ENCODE measurements at regions not wholly inside any gene's neighbourhood (a gene's known extent, or its start where the extent isn't known, plus 50 kb on each side); places are given as distances from the start of the nearest gene placed in this dataset.

GRCh38 chr13:108086678-108087077 lies 128.7 kb downstream of the LIG4 start:
- FAIRE-seq (no peak), DNase-seq (ENCODE audit: extremely low read depth in 1 of 4, low spot score in 3 of 4) (no peak), ATAC-seq (no peak)
- BruUV-seq (replicated peaks), result no TSS peak
- intact Hi-C loops (cut with micrococcal nuclease), result no loop called here
- CTCF ChIA-PET (ENCODE audit: low intra/inter-chr PET ratio), result no interaction called here
- Histone ChIP-seq H3K4me1 (replicated peaks in 1 of 2; ENCODE audit: control insufficient read depth in 2 of 2, insufficient read depth in 2 of 2, low read length in 2 of 2) (no peaks in the 10 kb centered on the region), H3K27ac (ENCODE audit: extremely low read depth, low read depth, low read length) (no peak overlapping the region), H3K4me2 (ENCODE audit: insufficient read depth, low read length) (no peak overlapping the region), H4K20me1 (replicated peaks; ENCODE audit: control insufficient read depth, insufficient read depth, low read length) (no peaks in the 10 kb centered on the region), H3K9me1 (ENCODE audit: control insufficient read depth, insufficient read depth, low read length) (no peaks in the 10 kb centered on the region), H3K36me3 (ENCODE audit: control insufficient read depth, insufficient read depth, low read length) (no peaks in the 10 kb centered on the region), H3K9ac (ENCODE audit: insufficient read depth in 1 of 2, low read depth in 2 of 2, low read length in 2 of 2) (no peak overlapping the region), H3K27me3 (ENCODE audit: control insufficient read depth in 2 of 2, insufficient read depth in 2 of 2, low read length in 2 of 2) (no peaks in the 10 kb centered on the region), H3K79me2 (ENCODE audit: control insufficient read depth, insufficient read depth, low read length) (no peaks in the 10 kb centered on the region), H3K4me3 (no peak overlapping the region), H3K9me3 (replicated peaks; ENCODE audit: control insufficient read depth, insufficient read depth, low read depth, low read length) (no peaks in the 10 kb centered on the region), H2AFZ (ENCODE audit: low read depth, low read length) (no peak overlapping the region)
- TF ChIP-seq SNRNP70 (optimal IDR thresholded peaks at IDR 0.05; ENCODE audit: low read depth, low read length), result no peak
- no peak for TF ChIP-seq BRD9 (IDR thresholded peaks at IDR 0.05; ENCODE audit: low read depth, partially characterized antibody)
- no peak for TF ChIP-seq CHD1 (IDR thresholded peaks at IDR 0.05; ENCODE audit: low read length)
- no peak for TF ChIP-seq CEBPG (CRISPR knock-in tag; IDR thresholded peaks at IDR 0.05)
- no peak for TF ChIP-seq CEBPG (tag; conservative IDR thresholded peaks at IDR 0.05 in 1 of 2, IDR thresholded peaks at IDR 0.05 in 1 of 2)
- POLR2A ChIA-PET, result no interaction called here
- in situ Hi-C loops (cut with MboI), result no loop called here
- 4% methylated on average over 2 of the region's 2 CpGs for WGBS (ENCODE audit: insufficient coverage, low coverage, missing lambda C conversion rate)

DNA sequence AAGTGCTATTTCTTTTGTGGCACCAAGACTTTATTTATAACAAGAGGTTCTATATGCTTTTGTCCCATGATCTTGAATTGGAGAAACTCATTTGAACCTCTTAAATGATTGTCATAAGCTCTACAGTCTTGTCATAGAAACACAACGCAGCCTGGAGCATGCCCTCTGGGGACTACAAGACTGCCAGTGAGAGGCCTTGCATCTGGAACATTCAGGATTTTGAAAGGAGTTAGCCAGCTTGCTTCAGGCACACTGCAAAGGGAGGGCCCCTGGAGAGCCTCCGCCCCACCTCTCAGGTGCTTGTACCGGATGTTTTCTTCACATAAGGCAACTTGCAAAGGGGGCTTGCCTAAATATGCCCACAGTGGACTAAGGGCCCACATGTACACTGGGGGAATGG lies 130.5 kb downstream of the LIG4 start:
- DNase-seq (ENCODE audit: extremely low read depth in 1 of 4, low spot score in 3 of 4) (no peak), FAIRE-seq (no peak), ATAC-seq (no peak)
- Histone ChIP-seq H3K4me2 (ENCODE audit: insufficient read depth, low read length) (no peak overlapping the region), H3K9me1 (ENCODE audit: control insufficient read depth, insufficient read depth, low read length) (no peaks in the 10 kb centered on the region), H3K4me1 (replicated peaks in 1 of 2; ENCODE audit: control insufficient read depth in 2 of 2, insufficient read depth in 2 of 2, low read length in 2 of 2) (no peaks in the 10 kb centered on the region), H3K27me3 (ENCODE audit: control insufficient read depth in 2 of 2, insufficient read depth in 2 of 2, low read length in 2 of 2) (no peaks in the 10 kb centered on the region), H2AFZ (ENCODE audit: low read depth, low read length) (no peak overlapping the region), H3K9me3 (replicated peaks; ENCODE audit: control insufficient read depth, insufficient read depth, low read depth, low read length) (no peaks in the 10 kb centered on the region), H3K79me2 (ENCODE audit: control insufficient read depth, insufficient read depth, low read length) (no peaks in the 10 kb centered on the region), H3K4me3 (no peak overlapping the region), H3K36me3 (ENCODE audit: control insufficient read depth, insufficient read depth, low read length) (no peaks in the 10 kb centered on the region), H4K20me1 (replicated peaks; ENCODE audit: control insufficient read depth, insufficient read depth, low read length) (no peaks in the 10 kb centered on the region), H3K27ac (ENCODE audit: extremely low read depth, low read depth, low read length) (no peak overlapping the region), H3K9ac (ENCODE audit: insufficient read depth in 1 of 2, low read depth in 2 of 2, low read length in 2 of 2) (no peak overlapping the region)
- BruUV-seq (replicated peaks), result no TSS peak
- POLR2A ChIA-PET, result no interaction called here
- CTCF ChIA-PET (ENCODE audit: low intra/inter-chr PET ratio), result no interaction called here
- WGBS (ENCODE audit: insufficient coverage, low coverage, missing lambda C conversion rate), result 0% methylated on average over 3 of the region's 3 CpGs
- TF ChIP-seq NCOR1 (IDR thresholded peaks at IDR 0.05), result no peak
- no peak for TF ChIP-seq MLLT1 (IDR thresholded peaks at IDR 0.05)
- no peak for TF ChIP-seq NR4A1 (CRISPR knock-in tag; IDR thresholded peaks at IDR 0.05)
- TF ChIP-seq NR4A1 (tag; IDR thresholded peaks at IDR 0.05), result no peak
- no peak for TF ChIP-seq EP300 (IDR thresholded peaks at IDR 0.05; ENCODE audit: low read length)
- TF ChIP-seq NR3C1 (CRISPR knock-in tag; IDR thresholded peaks at IDR 0.05), result no peak
- TF ChIP-seq MTA1 (IDR thresholded peaks at IDR 0.05; ENCODE audit: borderline replicate concordance), result no peak
- no peak for TF ChIP-seq TRIM24 (IDR thresholded peaks at IDR 0.05)
- in situ Hi-C loops (cut with MboI) (no loop called here), intact Hi-C loops (cut with micrococcal nuclease) (no loop called here)

Measured in K562 (cell line).